ENCODE measurements at regions not wholly inside any gene's neighbourhood (a gene's known extent, or its start where the extent isn't known, plus 50 kb on each side); places are given as distances from the start of the nearest gene placed in this dataset.

DNA sequence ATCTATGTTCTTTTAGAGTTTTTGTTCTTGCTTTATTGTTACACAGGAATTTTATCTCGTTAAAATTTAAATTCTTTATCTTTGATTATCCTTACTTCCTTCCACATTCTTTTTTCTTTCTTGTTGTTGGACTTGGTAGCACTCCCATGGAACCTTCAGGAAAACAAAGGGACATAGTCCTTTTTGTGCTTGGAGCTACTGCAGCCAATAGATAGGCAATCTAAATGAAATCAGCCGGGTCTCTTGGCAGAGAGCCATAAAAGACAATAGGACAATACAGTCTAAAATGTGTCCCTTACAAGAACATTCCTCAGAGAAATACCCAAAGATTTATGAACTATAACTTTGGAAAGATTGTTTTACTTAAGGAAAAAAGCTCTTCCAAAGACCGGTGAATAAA is 548.1 kb upstream of the C9orf72 start:
- TF ChIP-seq HNRNPH1 (optimal IDR thresholded peaks at IDR 0.05; ENCODE audit: low read depth, low read length): no peak
- no peak for TF ChIP-seq ZFX (CRISPR knock-in tag; IDR thresholded peaks at IDR 0.05; ENCODE audit: low read depth)
- TF ChIP-seq, protein P1, sequence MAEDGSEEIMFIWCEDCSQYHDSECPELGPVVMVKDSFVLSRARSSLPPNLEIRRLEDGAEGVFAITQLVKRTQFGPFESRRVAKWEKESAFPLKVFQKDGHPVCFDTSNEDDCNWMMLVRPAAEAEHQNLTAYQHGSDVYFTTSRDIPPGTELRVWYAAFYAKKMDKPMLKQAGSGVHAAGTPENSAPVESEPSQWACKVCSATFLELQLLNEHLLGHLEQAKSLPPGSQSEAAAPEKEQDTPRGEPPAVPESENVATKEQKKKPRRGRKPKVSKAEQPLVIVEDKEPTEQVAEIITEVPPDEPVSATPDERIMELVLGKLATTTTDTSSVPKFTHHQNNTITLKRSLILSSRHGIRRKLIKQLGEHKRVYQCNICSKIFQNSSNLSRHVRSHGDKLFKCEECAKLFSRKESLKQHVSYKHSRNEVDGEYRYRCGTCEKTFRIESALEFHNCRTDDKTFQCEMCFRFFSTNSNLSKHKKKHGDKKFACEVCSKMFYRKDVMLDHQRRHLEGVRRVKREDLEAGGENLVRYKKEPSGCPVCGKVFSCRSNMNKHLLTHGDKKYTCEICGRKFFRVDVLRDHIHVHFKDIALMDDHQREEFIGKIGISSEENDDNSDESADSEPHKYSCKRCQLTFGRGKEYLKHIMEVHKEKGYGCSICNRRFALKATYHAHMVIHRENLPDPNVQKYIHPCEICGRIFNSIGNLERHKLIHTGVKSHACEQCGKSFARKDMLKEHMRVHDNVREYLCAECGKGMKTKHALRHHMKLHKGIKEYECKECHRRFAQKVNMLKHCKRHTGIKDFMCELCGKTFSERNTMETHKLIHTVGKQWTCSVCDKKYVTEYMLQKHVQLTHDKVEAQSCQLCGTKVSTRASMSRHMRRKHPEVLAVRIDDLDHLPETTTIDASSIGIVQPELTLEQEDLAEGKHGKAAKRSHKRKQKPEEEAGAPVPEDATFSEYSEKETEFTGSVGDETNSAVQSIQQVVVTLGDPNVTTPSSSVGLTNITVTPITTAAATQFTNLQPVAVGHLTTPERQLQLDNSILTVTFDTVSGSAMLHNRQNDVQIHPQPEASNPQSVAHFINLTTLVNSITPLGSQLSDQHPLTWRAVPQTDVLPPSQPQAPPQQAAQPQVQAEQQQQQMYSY (CRISPR knock-in tag; IDR thresholded peaks at IDR 0.05): no peak
- TF ChIP-seq, protein P2, sequence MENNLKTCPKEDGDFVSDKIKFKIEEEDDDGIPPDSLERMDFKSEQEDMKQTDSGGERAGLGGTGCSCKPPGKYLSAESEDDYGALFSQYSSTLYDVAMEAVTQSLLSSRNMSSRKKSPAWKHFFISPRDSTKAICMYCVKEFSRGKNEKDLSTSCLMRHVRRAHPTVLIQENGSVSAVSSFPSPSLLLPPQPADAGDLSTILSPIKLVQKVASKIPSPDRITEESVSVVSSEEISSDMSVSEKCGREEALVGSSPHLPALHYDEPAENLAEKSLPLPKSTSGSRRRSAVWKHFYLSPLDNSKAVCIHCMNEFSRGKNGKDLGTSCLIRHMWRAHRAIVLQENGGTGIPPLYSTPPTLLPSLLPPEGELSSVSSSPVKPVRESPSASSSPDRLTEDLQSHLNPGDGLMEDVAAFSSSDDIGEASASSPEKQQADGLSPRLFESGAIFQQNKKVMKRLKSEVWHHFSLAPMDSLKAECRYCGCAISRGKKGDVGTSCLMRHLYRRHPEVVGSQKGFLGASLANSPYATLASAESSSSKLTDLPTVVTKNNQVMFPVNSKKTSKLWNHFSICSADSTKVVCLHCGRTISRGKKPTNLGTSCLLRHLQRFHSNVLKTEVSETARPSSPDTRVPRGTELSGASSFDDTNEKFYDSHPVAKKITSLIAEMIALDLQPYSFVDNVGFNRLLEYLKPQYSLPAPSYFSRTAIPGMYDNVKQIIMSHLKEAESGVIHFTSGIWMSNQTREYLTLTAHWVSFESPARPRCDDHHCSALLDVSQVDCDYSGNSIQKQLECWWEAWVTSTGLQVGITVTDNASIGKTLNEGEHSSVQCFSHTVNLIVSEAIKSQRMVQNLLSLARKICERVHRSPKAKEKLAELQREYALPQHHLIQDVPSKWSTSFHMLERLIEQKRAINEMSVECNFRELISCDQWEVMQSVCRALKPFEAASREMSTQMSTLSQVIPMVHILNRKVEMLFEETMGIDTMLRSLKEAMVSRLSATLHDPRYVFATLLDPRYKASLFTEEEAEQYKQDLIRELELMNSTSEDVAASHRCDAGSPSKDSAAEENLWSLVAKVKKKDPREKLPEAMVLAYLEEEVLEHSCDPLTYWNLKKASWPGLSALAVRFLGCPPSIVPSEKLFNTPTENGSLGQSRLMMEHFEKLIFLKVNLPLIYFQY (CRISPR knock-in tag; IDR thresholded peaks at IDR 0.05; ENCODE audit: borderline replicate concordance): no peak
- no peak for TF ChIP-seq ZNF75D (CRISPR knock-in tag; IDR thresholded peaks at IDR 0.05; ENCODE audit: borderline replicate concordance)
- TF ChIP-seq SMAD3 (CRISPR knock-in tag; IDR thresholded peaks at IDR 0.05): no peak
- TF ChIP-seq REPIN1 (CRISPR knock-in tag; IDR thresholded peaks at IDR 0.05; ENCODE audit: borderline replicate concordance, low read depth): no peak
- H3K9ac ChIP-seq (ENCODE audit: insufficient read depth, low read depth, low read length): no peak overlapping the region
- H4K20me1 ChIP-seq (ENCODE audit: insufficient read depth, low read length): no peaks in the 10 kb centered on the region
- H3K36me3 ChIP-seq (replicated peaks in 1 of 2; ENCODE audit: control insufficient read depth in 1 of 2, insufficient read depth in 2 of 2, low read length in 2 of 2): no peaks in the 10 kb centered on the region
- no peak overlapping the region for H3K4me3 ChIP-seq (replicated peaks in 1 of 3; ENCODE audit: insufficient read depth in 1 of 3, low read depth in 2 of 3, low read length in 3 of 3)
- H3K79me2 ChIP-seq (ENCODE audit: insufficient read depth, low read length): no peaks in the 10 kb centered on the region
- no peaks in the 10 kb centered on the region for H3K4me1 ChIP-seq (ENCODE audit: insufficient read depth, low read length)
- no TSS peak for BruUV-seq (replicated peaks)
- no peaks in the 10 kb centered on the region for H3K9me3 ChIP-seq (ENCODE audit: low read length)
- FAIRE-seq (no peak), DNase-seq (ENCODE audit: low spot score) (no peak), ATAC-seq (no peak)
- H3K27ac ChIP-seq (ENCODE audit: extremely low read length, insufficient read depth, low read length): no peak overlapping the region
- in situ Hi-C loops (cut with HindIII; ENCODE audit: extremely low pct_ligation_motif_present, low pct_unique_long_range_greater_than_20kb) (no loop called here), intact Hi-C loops (cut with micrococcal nuclease; ENCODE audit: unreplicated experiment) (no loop called here)
- no peak overlapping the region for H3K4me2 ChIP-seq (ENCODE audit: low read depth, low read length)
- ChIA-PET CTCF (ENCODE audit: low intra/inter-chr PET ratio, low total read pairs) (no interaction called here), POLR2A (no interaction called here)
- H3K27me3 ChIP-seq (ENCODE audit: control insufficient read depth in 1 of 2, insufficient read depth in 2 of 2, low read length in 2 of 2): no peaks in the 10 kb centered on the region
- no peak overlapping the region for H2AFZ ChIP-seq (ENCODE audit: low read length)
- WGBS (ENCODE audit: low lambda C conversion rate): 30% methylated on average over 3 of the region's 3 CpGs
